ENCODE measurements at regions not wholly inside any gene's neighbourhood (a gene's known extent, or its start where the extent isn't known, plus 50 kb on each side); places are given as distances from the start of the nearest gene placed in this dataset.
"Not testable (repeated sequence)": the region's sequence is repeated elsewhere in the genome, so short reads cannot be mapped to it uniquely, and the experiment has no call there.

- ATAC-seq, POLR2A ChIA-PET: not testable (repeated sequence)
Observed at GRCh38 chr18:51570071-51570470, 372.6 kb upstream of the MEX3C start.

GRCh38 chr18:51573886-51574285, 376.4 kb upstream of the MEX3C start:
- H3K36me3 ChIP-seq (ENCODE audit: control insufficient read depth in 1 of 2, insufficient read depth in 2 of 2, low read length in 2 of 2); H4K20me1 ChIP-seq (ENCODE audit: insufficient read depth); H3K9me3 ChIP-seq (ENCODE audit: control insufficient read depth in 1 of 2, insufficient read depth in 1 of 2, low read depth in 1 of 2, low read length in 2 of 2); H3K4me1 ChIP-seq (ENCODE audit: control insufficient read depth in 1 of 2, insufficient read depth in 2 of 2, low read length in 2 of 2); ATAC-seq; intact Hi-C loops (cut with micrococcal nuclease); H3K9me2 ChIP-seq (ENCODE audit: insufficient read depth); CTCF ChIA-PET; H3K27ac ChIP-seq (ENCODE audit: low read depth, low read length); DNase-seq (ENCODE audit: low read depth, low spot score); H3K27me3 ChIP-seq (ENCODE audit: insufficient read depth, low read length); H3K79me2 ChIP-seq (ENCODE audit: insufficient read depth, low read length); H3K4me3 ChIP-seq (replicated peaks in 1 of 2; ENCODE audit: low read depth in 1 of 2, low read length in 2 of 2); POLR2A ChIA-PET; H3K4me2 ChIP-seq (ENCODE audit: low read length); H3K9ac ChIP-seq (ENCODE audit: low read length); H2AFZ ChIP-seq (ENCODE audit: low read depth, low read length, poor library complexity, severe bottlenecking); RAD21 ChIA-PET (ENCODE audit: low non-redundant PET in 1 of 2, low total read pairs in 2 of 2, uncharacterized antibody in 2 of 2, unreplicated experiment in 2 of 2); BruUV-seq (replicated peaks): not testable (repeated sequence)

More at GRCh38 chr18:51570071-51570470, 372.6 kb upstream of the MEX3C start:
- H4K20me1 ChIP-seq (ENCODE audit: insufficient read depth); H3K27ac ChIP-seq (ENCODE audit: low read depth, low read length); H3K9me2 ChIP-seq (ENCODE audit: insufficient read depth); intact Hi-C loops (cut with micrococcal nuclease); H3K4me2 ChIP-seq (ENCODE audit: low read length); H3K4me1 ChIP-seq (ENCODE audit: control insufficient read depth in 1 of 2, insufficient read depth in 2 of 2, low read length in 2 of 2); H3K4me3 ChIP-seq (replicated peaks in 1 of 2; ENCODE audit: low read depth in 1 of 2, low read length in 2 of 2); H3K9ac ChIP-seq (ENCODE audit: low read length); H2AFZ ChIP-seq (ENCODE audit: low read depth, low read length, poor library complexity, severe bottlenecking); RAD21 ChIA-PET (ENCODE audit: low non-redundant PET in 1 of 2, low total read pairs in 2 of 2, uncharacterized antibody in 2 of 2, unreplicated experiment in 2 of 2); H3K36me3 ChIP-seq (ENCODE audit: control insufficient read depth in 1 of 2, insufficient read depth in 2 of 2, low read length in 2 of 2); H3K9me3 ChIP-seq (ENCODE audit: control insufficient read depth in 1 of 2, insufficient read depth in 1 of 2, low read depth in 1 of 2, low read length in 2 of 2); H3K27me3 ChIP-seq (ENCODE audit: insufficient read depth, low read length); BruUV-seq (replicated peaks); CTCF ChIA-PET; H3K79me2 ChIP-seq (ENCODE audit: insufficient read depth, low read length); DNase-seq (ENCODE audit: low read depth, low spot score): not testable (repeated sequence)

DNA sequence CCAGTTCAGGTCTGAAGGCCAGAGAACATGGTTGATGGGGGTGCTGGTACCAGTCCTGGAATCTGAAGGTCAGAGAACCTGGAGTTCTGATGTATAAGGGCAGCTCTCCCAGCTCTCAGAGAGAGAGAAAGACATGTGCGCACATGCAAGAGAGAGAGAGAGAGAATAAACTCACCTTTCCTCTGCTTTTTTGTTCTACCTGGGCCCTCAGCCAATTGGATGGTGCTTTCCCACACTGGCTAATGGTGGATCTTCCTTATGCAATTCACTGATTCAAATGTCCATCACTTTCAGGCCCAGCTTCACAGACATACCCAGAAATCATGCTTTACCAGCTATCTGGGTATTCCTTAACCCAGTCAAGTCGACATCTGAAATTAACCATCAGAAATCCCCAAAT, 377.7 kb upstream of the MEX3C start:
- ChIA-PET CTCF (no interaction called here), POLR2A (no interaction called here), RAD21 (ENCODE audit: low non-redundant PET in 1 of 2, low total read pairs in 2 of 2, uncharacterized antibody in 2 of 2, unreplicated experiment in 2 of 2) (no interaction called here)
- Histone ChIP-seq H3K27me3 (ENCODE audit: insufficient read depth, low read length) (no peaks in the 10 kb centered on the region), H3K9me2 (ENCODE audit: insufficient read depth) (no peaks in the 10 kb centered on the region), H3K9me3 (ENCODE audit: control insufficient read depth in 1 of 2, insufficient read depth in 1 of 2, low read depth in 1 of 2, low read length in 2 of 2) (no peaks in the 10 kb centered on the region), H3K9ac (ENCODE audit: low read length) (no peak overlapping the region), H3K4me2 (ENCODE audit: low read length) (no peak overlapping the region), H4K20me1 (ENCODE audit: insufficient read depth) (no peaks in the 10 kb centered on the region), H3K36me3 (ENCODE audit: control insufficient read depth in 1 of 2, insufficient read depth in 2 of 2, low read length in 2 of 2) (no peaks in the 10 kb centered on the region), H3K27ac (ENCODE audit: low read depth, low read length) (no peak overlapping the region), H3K4me1 (ENCODE audit: control insufficient read depth in 1 of 2, insufficient read depth in 2 of 2, low read length in 2 of 2) (no peaks in the 10 kb centered on the region), H2AFZ (ENCODE audit: low read depth, low read length, poor library complexity, severe bottlenecking) (no peak overlapping the region), H3K4me3 (replicated peaks in 1 of 2; ENCODE audit: low read depth in 1 of 2, low read length in 2 of 2) (no peak overlapping the region), H3K79me2 (ENCODE audit: insufficient read depth, low read length) (no peaks in the 10 kb centered on the region)
- no peak for TF ChIP-seq EGR1 (IDR thresholded peaks at IDR 0.05; ENCODE audit: low read depth)
- TF ChIP-seq RAD21 (IDR thresholded peaks at IDR 0.05; ENCODE audit: low read depth), result no peak
- TF ChIP-seq ELF1 (IDR thresholded peaks at IDR 0.05; ENCODE audit: borderline replicate concordance, low read depth), result no peak
- TF ChIP-seq SRF (IDR thresholded peaks at IDR 0.05; ENCODE audit: low read depth), result no peak
- TF ChIP-seq POLR2A (IDR thresholded peaks at IDR 0.05; ENCODE audit: borderline replicate concordance, extremely low read depth, insufficient read depth, insufficient read length), result no peak
- no peak for TF ChIP-seq TCF7L2 (IDR thresholded peaks at IDR 0.05; ENCODE audit: borderline replicate concordance, extremely low read depth, insufficient read depth, insufficient read length)
- no peak for TF ChIP-seq REST (IDR thresholded peaks at IDR 0.05; ENCODE audit: low read depth)
- TF ChIP-seq EZH2 (IDR thresholded peaks at IDR 0.05), result no peak
- TF ChIP-seq SIN3A (IDR thresholded peaks at IDR 0.05; ENCODE audit: low read depth), result no peak
- no peak for TF ChIP-seq FOSL1 (IDR thresholded peaks at IDR 0.05; ENCODE audit: low read depth)
- no TSS peak for BruUV-seq (replicated peaks)
- intact Hi-C loops (cut with micrococcal nuclease), result no loop called here
- ATAC-seq (no peak), DNase-seq (ENCODE audit: low read depth, low spot score) (no peak)

Measured in HCT116 (cell line).